COLO829 (cell line): ENCODE measurements at regions not wholly inside any gene's neighbourhood (a gene's known extent, or its start where the extent isn't known, plus 50 kb on each side); places are given as distances from the start of the nearest gene placed in this dataset.
A peak's percentile ranks its signal among the peaks of the same experiment; 100 is the strongest.
"Not testable (repeated sequence)": the region's sequence is repeated elsewhere in the genome, so short reads cannot be mapped to it uniquely, and the experiment has no call there.

Source experiments
- DNase-seq: peaks from one replicate; pipeline ENCODE4 v3.0.0; 2012; ENCODE audit warnings: low spot score

DNA sequence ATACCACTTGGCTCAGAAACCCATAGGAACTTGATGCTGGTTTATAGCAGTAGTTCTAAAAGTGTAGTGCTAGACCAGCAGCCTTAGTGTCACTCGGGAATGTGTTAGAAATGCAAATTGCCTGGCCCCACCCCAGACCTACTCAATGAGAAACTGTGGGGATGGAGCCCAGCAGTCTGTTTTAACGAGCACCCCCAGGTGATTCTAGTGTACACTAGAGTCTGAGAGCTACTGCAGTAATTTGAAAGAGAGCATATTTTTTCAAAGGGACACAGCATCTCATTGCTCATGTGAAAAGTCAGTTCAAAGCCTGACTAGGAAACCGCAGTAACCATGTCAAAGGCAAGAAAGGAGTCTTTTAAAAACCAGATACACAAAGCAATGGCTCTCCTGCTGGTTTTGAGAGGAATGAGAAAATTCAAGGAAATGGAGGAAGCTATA, 313.4 kb downstream of the SQOR start:
- DNase-seq: no peak

GRCh38 chr15:45958924-45959323, 324.1 kb downstream of the SQOR start:
- DNase-seq: no peak

DNA sequence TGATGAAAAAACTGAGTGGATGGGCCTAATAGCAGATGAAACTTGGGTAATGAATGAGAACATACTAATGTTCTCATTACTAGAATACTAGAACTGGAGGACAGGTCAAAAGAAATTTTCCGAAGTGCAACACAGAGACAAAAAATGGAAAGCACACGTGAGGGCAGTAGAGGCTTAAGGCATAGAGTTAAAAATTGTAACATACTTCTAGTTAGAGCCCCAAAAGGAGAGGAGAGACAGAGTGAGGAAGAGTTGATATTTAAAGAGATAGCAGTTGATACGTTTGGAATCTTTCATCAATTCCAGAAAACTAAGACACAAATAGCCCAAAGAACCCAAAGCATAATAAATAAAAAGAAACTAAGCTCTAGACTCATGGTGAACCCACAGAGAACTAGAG, 327.9 kb downstream of the SQOR start:
- DNase-seq: no peak

GRCh38 chr15:45970542-45970941, 335.7 kb downstream of the SQOR start:
- no peak for DNase-seq

GRCh38 chr15:45980366-45980765, 345.5 kb downstream of the SQOR start:
- DNase-seq: no peak

- DNase-seq: no peak
These were observed 346.8 kb downstream of the SQOR start for GRCh38 chr15:45981625-45982024.

- no peak for DNase-seq
These were observed 357.0 kb downstream of the SQOR start for GRCh38 chr15:45991863-45992262.

GRCh38 chr15:45993072-45993471, 358.2 kb downstream of the SQOR start:
- no peak for DNase-seq

DNA sequence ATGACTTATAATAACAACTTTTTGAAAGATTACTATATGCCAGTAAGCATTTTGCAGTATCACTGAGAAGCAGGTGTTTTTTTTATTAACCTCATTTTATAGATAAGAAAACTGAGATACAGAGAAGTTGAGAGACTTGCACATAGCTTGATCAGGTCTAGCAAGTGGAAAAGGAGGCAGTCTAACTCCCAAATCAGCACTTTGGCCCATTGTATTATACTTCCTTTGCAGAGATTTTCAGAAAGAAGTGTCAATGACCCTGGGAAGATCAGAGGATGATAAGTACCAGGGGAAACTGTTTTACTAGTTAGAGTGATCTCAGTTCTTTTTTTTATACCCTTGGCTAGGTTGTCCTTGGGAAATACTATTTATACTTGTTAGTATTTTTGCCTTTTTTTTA, 358.7 kb downstream of the SQOR start:
- no peak for DNase-seq

DNA sequence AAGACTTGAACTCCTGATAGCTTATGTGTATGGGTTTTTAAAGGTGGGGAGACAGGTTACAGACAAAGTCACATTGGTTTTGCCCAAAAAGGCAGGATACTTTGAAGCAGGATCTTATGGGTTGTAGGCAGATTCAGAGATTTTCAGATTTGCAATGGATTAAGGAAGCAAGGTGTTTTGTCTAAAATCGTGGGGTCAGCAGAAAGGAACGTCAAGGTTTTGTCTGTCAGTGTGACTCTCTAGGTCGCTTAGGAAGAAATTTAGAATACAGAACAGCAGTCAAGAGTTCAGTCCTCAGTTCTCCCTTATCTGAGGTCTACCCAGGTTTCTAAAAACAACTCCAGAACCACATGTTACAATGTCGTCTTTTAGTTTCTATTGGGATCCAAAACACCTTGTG, 361.0 kb downstream of the SQOR start:
- DNase-seq: no peak

DNA sequence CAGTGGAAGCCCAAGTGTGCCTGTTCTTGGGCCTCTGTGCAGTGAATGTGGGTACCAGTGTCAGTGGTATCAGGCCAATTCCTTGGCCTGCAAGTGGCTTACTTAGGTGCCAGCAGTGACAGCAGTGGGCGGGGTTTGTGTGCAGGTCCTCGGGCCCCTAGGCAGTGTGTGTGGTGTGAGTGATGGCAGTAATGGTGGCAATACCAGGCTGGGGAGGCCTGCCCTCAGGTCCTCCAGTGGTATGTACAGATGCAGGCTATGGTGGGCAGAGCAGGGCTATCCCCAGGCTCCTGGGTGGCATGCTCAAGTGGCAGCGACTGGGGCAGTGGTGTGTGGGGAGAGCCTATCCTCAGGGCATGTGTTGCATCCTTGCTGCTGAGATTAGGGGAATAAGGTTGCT, 379.7 kb downstream of the SQOR start:
- no peak for DNase-seq

DNA sequence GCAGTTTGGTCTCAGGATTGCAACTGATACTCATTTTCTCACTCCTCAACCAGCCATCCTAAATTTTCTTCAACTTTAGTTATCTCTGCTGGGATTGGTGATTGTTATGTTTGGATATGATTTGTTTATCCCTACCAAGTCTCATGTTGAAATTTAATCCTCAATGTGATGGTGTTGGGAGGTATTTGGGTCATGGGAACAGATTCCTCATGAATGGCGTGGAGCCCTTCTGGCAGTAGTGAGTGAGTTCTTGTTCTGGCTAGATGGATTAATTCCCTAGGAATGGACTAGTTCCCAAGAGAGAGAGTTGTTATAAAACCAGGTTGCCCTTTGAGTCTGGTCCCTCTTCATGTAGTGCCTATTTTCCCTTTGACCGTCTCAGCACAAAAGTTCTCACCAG, 399.9 kb downstream of the SQOR start:
- no peak for DNase-seq

- DNase-seq: no peak
These were observed 404.9 kb downstream of the SQOR start for GRCh38 chr15:46039703-46040102.

- no peak for DNase-seq
These were observed 407.1 kb downstream of the SQOR start for GRCh38 chr15:46041905-46042304.

GRCh38 chr15:46059921-46060594, 425.2 kb downstream of the SQOR start:
- DNase-seq: no peak

- DNase-seq: no peak
These were observed 426.2 kb downstream of the SQOR start for GRCh38 chr15:46061002-46061401.

DNA sequence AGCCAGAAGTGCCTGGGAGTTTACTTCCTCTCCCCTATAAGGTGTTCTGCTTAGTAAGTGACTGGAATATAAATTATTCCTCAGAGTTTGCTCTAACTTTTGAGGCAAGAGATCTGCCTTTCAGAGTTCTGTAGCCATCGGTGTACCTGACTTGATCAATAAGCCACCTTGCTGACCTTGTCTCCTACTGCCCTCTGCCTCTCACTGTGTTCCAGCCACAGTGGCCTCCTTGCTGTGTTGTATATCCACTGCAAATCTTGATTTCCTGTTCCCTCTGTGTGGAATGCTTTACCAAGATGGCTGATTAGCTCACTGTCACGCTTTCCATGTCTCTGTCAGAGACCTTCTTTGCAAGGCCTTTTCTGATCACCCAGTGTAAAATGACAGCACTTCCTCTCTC, 442.4 kb downstream of the SQOR start:
- DNase-seq: no peak

DNA sequence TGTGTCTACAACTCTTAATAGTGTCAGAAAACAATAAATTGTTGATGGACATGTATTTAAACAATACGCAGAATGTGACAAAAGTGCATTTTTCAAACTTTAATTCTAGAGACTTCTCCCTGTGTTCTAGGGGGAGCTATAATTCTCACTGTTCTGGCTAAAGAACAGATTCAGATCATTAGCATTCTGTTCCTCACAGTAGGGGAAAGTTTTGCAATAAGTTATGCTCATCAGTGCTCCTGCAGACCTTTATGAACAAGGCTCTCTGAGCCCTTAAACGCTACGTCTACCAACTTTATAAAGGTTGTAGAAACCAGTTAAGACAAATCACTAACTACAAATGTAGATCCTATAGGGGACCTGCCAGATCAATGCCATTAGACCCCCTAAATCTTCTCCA, 444.2 kb downstream of the SQOR start:
- no peak for DNase-seq

GRCh38 chr15:46080016-46080415, 445.2 kb downstream of the SQOR start:
- DNase-seq: no peak

DNA sequence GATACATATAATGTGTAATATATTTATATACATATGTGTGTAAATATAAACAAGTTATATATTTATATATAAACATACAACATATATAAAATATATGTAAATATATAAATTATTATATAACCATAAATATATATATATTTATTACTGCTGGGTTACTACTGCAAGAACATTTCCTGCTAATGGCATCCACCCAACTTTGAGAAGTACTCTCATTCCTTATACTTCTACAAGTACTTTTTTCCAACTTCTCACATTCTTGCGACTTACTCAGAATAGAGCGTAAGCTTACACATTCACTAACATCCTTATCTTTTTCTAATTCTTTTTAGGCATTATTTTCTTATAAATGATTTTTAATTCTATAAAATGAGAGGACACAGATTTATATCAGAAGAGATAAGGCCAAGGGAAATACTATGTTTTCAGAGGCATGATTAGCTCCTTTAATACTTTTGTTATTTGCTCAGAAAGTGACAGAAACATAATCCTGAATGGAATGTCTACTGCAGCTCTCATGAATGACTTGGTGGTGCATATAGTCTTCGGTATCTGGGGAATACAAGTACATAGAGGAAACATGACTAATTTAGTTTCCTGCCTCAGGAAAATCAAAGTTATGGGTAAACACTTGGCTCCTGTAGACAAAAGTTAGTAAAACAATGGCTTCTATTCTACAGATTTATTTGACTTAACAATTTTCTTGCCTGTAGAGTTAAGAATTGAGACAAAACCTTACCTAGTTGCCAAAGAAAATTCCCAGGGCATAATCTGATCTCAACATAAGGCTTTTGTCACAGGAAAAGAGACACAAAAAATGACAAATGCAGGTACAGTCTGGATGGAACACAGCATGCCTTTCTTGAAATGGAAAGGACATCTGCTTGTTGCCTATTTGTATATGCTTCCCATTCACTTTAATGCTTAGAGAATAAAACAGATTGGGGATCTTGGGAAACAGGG, 453.9 kb downstream of the SQOR start:
- peak; percentile 3 for DNase-seq

DNA sequence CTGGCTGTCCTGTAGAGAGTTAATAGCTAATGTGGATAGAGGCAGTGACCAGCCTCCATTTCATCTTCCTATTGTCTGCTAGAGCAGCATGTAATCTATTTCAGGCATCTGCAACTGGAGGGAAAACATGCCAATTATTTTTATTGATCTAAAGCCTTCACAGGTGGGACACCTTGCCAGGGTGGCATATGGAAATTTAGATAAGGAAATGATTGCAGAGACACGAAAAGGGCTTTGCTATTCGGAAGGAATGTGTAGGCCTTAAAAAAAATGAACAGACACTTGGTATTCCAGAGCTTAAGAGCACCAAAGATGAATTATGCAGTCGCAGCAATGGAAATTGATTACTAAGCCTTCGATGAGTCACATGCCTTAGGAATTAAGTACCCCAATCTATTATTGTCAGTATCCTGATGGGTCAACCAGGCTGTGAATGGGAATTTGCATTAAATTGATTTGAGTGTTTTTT, 454.7 kb downstream of the SQOR start:
- no peak for DNase-seq

GRCh38 chr15:46091860-46092450, 457.1 kb downstream of the SQOR start:
- peak; percentile 25 for DNase-seq

DNA sequence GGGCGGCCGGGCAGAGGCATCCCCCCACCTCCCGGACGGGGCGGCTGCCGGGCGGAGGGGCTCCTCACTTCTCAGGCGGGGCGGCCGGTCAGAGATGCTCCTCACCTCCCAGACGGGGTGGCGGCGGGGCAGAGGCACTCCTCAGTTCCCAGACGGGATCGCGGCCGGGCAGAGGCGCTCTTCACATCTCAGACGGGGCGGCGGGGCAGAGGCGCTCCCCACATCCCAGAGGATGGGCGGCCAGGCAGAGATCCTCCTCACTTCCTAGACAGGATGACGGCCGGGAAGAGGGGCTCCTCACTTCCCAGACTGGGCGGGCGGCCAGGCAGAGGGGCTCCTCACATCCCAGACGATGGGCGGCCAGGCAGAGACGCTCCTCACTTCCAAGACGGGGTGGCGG, 463.2 kb downstream of the SQOR start:
- DNase-seq: not testable (repeated sequence)
